MM.1S (cell line): ENCODE measurements at regions not wholly inside any gene's neighbourhood (a gene's known extent, or its start where the extent isn't known, plus 50 kb on each side); places are given as distances from the start of the nearest gene placed in this dataset.
"Not testable (repeated sequence)": the region's sequence is repeated elsewhere in the genome, so short reads cannot be mapped to it uniquely, and the experiment has no call there.

Source experiments
- DNase-seq: peaks from one replicate; pipeline ENCODE4 v3.0.0-alpha.2; 2015
- H2AFZ ChIP-seq: fragments of 300-600 bp; sonication (generic); 2 replicates; pipeline ENCODE4 v1.6.0; 2016; ENCODE audit warnings: antibody characterized with exemption, low read length
- H3F3A ChIP-seq: fragments of 300-600 bp; sonication (generic); 2 replicates; pipeline ENCODE4 v1.6.1; 2016; ENCODE audit warnings: mild to moderate bottlenecking, antibody characterized with exemption, low read length, moderate library complexity, mixed read lengths; ENCODE audit not compliant: insufficient read depth
- H3K27ac ChIP-seq: fragments of 300-600 bp; sonication (generic); 2 replicates; pipeline ENCODE4 v1.5.1; 2016; ENCODE audit warnings: mild to moderate bottlenecking, low read length
- H3K27me3 ChIP-seq: fragments of 300-600 bp; sonication (generic); replicated peaks from 2 replicates; pipeline ENCODE4 v1.6.0; 2016; ENCODE audit warnings: low read length; ENCODE audit not compliant: insufficient read depth
- H3K36me3 ChIP-seq: fragments of 300-600 bp; sonication (generic); replicated peaks from 2 replicates; pipeline ENCODE4 v1.6.1; 2016; ENCODE audit warnings: mild to moderate bottlenecking, low read length, mixed read lengths; ENCODE audit not compliant: insufficient read depth
- H3K4me1 ChIP-seq: fragments of 300-600 bp; sonication (generic); 2 replicates; pipeline ENCODE4 v1.6.1; 2016; ENCODE audit warnings: low read length, mixed read lengths
- H3K4me2 ChIP-seq: fragments of 300-600 bp; sonication (generic); 2 replicates; pipeline ENCODE4 v1.6.0; 2016; ENCODE audit warnings: low read depth, low read length
- H3K4me3 ChIP-seq: fragments of 300-600 bp; sonication (generic); 2 replicates; pipeline ENCODE4 v1.5.1; 2016; ENCODE audit warnings: low read length, mixed read lengths
- H3K79me2 ChIP-seq: fragments of 300-600 bp; sonication (generic); 2 replicates; pipeline ENCODE4 v1.6.1; 2016; ENCODE audit warnings: mixed run types, low read length, mixed read lengths
- H3K9ac ChIP-seq: fragments of 300-600 bp; sonication (generic); 2 replicates; pipeline ENCODE4 v1.6.1; 2016; ENCODE audit warnings: low read length, mixed read lengths
- H3K9me2 ChIP-seq: fragments of 300-600 bp; sonication (generic); replicated peaks from 2 replicates; pipeline ENCODE4 v1.6.1; 2016; ENCODE audit warnings: mild to moderate bottlenecking, low read length, mixed read lengths; ENCODE audit not compliant: insufficient read depth
- H3K9me3 ChIP-seq: fragments of 300-600 bp; sonication (generic); replicated peaks from 2 replicates; pipeline ENCODE4 v1.6.1; 2016; ENCODE audit warnings: mild to moderate bottlenecking, low read length, mixed read lengths; ENCODE audit not compliant: insufficient read depth
- H4K20me1 ChIP-seq: fragments of 300-600 bp; sonication (generic); 2 replicates; pipeline ENCODE4 v1.6.1; 2016; ENCODE audit warnings: mild to moderate bottlenecking, low read length, moderate library complexity, mixed read lengths; ENCODE audit not compliant: insufficient read depth
- CTCF ChIP-seq: fragments of 300-600 bp; sonication (generic); IDR thresholded peaks from 2 replicates; pipeline ENCODE4 v1.5.1; 2016; ENCODE audit warnings: antibody characterized with exemption, low read length, mixed read lengths
- EZH2 ChIP-seq: fragments of 300-600 bp; sonication (generic); optimal IDR thresholded peaks from 2 replicates; pipeline ENCODE3; 2017; ENCODE audit warnings: low read depth, mild to moderate bottlenecking, antibody characterized with exemption, low read length, mixed read lengths
- EZH2phosphoT487 ChIP-seq: fragments of 300-600 bp; sonication (generic); IDR thresholded peaks from 2 replicates; pipeline ENCODE4 v1.6.1; 2018; ENCODE audit warnings: antibody characterized with exemption, low read length

GRCh38 chr14:106808907-106809306 is 1282.5 kb downstream of the TMEM121 start:
- H2AFZ ChIP-seq: no peak overlapping the region
- DNase-seq: no peak
- H3K9me2 ChIP-seq: no peaks in the 10 kb centered on the region
- H4K20me1 ChIP-seq: no peaks in the 10 kb centered on the region
- H3K9me3 ChIP-seq: no peaks in the 10 kb centered on the region
- no peak overlapping the region for H3K4me2 ChIP-seq
- no peaks in the 10 kb centered on the region for H3K36me3 ChIP-seq
- no peaks in the 10 kb centered on the region; the same call in 1 of the 2 replicates for H3K27me3 ChIP-seq
- H3F3A ChIP-seq: no peaks in the 10 kb centered on the region
- no peaks in the 10 kb centered on the region for H3K79me2 ChIP-seq
- no peak overlapping the region for H3K27ac ChIP-seq
- TF ChIP-seq EZH2 (no peak), EZH2phosphoT487 (no peak), CTCF (no peak)
- no peak overlapping the region for H3K4me3 ChIP-seq
- no peaks in the 10 kb centered on the region for H3K4me1 ChIP-seq
- H3K9ac ChIP-seq: no peak overlapping the region

- no peaks in the 10 kb centered on the region for H3F3A ChIP-seq
- no peak overlapping the region for H3K4me2 ChIP-seq
- no peaks in the 10 kb centered on the region for H3K4me1 ChIP-seq
- no peak overlapping the region for H3K4me3 ChIP-seq
- no peak overlapping the region for H3K27ac ChIP-seq
- no peak overlapping the region for H3K9ac ChIP-seq
- no peaks in the 10 kb centered on the region for H3K79me2 ChIP-seq
- H3K9me2 ChIP-seq: no peaks in the 10 kb centered on the region
- H3K27me3 ChIP-seq: no peaks in the 10 kb centered on the region; the same call in 1 of the 2 replicates
- no peaks in the 10 kb centered on the region for H3K9me3 ChIP-seq
- H3K36me3 ChIP-seq: no peaks in the 10 kb centered on the region
- no peak for DNase-seq
- TF ChIP-seq CTCF (no peak), EZH2phosphoT487 (no peak), EZH2 (no peak)
- H4K20me1 ChIP-seq: no peaks in the 10 kb centered on the region
- H2AFZ ChIP-seq: no peak overlapping the region
These were observed 1283.2 kb downstream of the TMEM121 start for GRCh38 chr14:106809615-106810014.

GRCh38 chr14:106810168-106810567 is 1283.8 kb downstream of the TMEM121 start:
- DNase-seq: not testable (repeated sequence)

GRCh38 chr14:106811162-106811561 is 1284.8 kb downstream of the TMEM121 start:
- no peak overlapping the region for H2AFZ ChIP-seq
- DNase-seq: no peak

More at GRCh38 chr14:106810168-106810567, 1283.8 kb downstream of the TMEM121 start:
- not testable (repeated sequence) for H3K9ac ChIP-seq, H3K27me3 ChIP-seq, H3K36me3 ChIP-seq, H3K9me2 ChIP-seq, H3K9me3 ChIP-seq, H3K27ac ChIP-seq, H3K4me3 ChIP-seq, H3K79me2 ChIP-seq, H2AFZ ChIP-seq, H3K4me2 ChIP-seq, H3F3A ChIP-seq, H4K20me1 ChIP-seq, H3K4me1 ChIP-seq

More at GRCh38 chr14:106811162-106811561, 1284.8 kb downstream of the TMEM121 start:
- Histone ChIP-seq H3K27ac (no peak overlapping the region), H3K27me3 (no peaks in the 10 kb centered on the region; the same call in 1 of the 2 replicates), H3K4me3 (no peak overlapping the region), H3K9me3 (no peaks in the 10 kb centered on the region), H4K20me1 (no peaks in the 10 kb centered on the region), H3K4me2 (no peak overlapping the region), H3K9me2 (no peaks in the 10 kb centered on the region), H3K36me3 (no peaks in the 10 kb centered on the region), H3F3A (no peaks in the 10 kb centered on the region), H3K79me2 (no peaks in the 10 kb centered on the region), H3K4me1 (no peaks in the 10 kb centered on the region), H3K9ac (no peak overlapping the region)
- TF ChIP-seq CTCF: no peak
- TF ChIP-seq EZH2phosphoT487: no peak
- no peak for TF ChIP-seq EZH2
